Ishikawa (cell line): ENCODE measurements at regions not wholly inside any gene's neighbourhood (a gene's known extent, or its start where the extent isn't known, plus 50 kb on each side); places are given as distances from the start of the nearest gene placed in this dataset.

Source experiments
- CEBPB ChIP-seq: IDR thresholded peaks from 2 replicates; pipeline ENCODE4 v1.6.1; 2012
- CREB1 ChIP-seq: IDR thresholded peaks from 2 replicates; pipeline ENCODE4 v1.6.1; 2012; ENCODE audit warnings: low read depth
- EGR1 ChIP-seq: IDR thresholded peaks from 2 replicates; pipeline ENCODE4 v1.6.1; 2012
- EP300 ChIP-seq: IDR thresholded peaks from 2 replicates; pipeline ENCODE4 v1.6.1; 2012; ENCODE audit warnings: borderline replicate concordance
- FOXM1 ChIP-seq: IDR thresholded peaks from 2 replicates; pipeline ENCODE4 v1.6.1; 2012; ENCODE audit warnings: low read depth, borderline replicate concordance
- MAX ChIP-seq: IDR thresholded peaks from 2 replicates; pipeline ENCODE4 v1.6.1; 2012
- NFIC ChIP-seq: IDR thresholded peaks from 2 replicates; pipeline ENCODE4 v1.6.1; 2012
- RAD21 ChIP-seq: IDR thresholded peaks from 2 replicates; pipeline ENCODE4 v1.6.1; 2012; ENCODE audit warnings: low read depth
- REST ChIP-seq: IDR thresholded peaks from 2 replicates; pipeline ENCODE4 v1.6.1; 2012; ENCODE audit warnings: low read depth, mild to moderate bottlenecking
- TAF1 ChIP-seq: IDR thresholded peaks from 2 replicates; pipeline ENCODE4 v1.6.1; 2012; ENCODE audit warnings: low read depth, mild to moderate bottlenecking
- TCF12 ChIP-seq: IDR thresholded peaks from 2 replicates; pipeline ENCODE4 v1.6.1; 2012; ENCODE audit warnings: low read depth
- TEAD4 ChIP-seq: IDR thresholded peaks from 2 replicates; pipeline ENCODE4 v1.6.1; 2012
- USF1 ChIP-seq: IDR thresholded peaks from 2 replicates; pipeline ENCODE4 v1.6.1; 2012
- YY1 ChIP-seq: IDR thresholded peaks from 2 replicates; pipeline ENCODE4 v1.6.1; 2012; ENCODE audit warnings: low read depth
- ZBTB7A ChIP-seq: IDR thresholded peaks from 2 replicates; pipeline ENCODE4 v1.6.1; 2012; ENCODE audit warnings: low read depth

- TF ChIP-seq TAF1 (no peak), ZBTB7A (no peak), FOXM1 (no peak), EP300 (no peak), MAX (no peak), TEAD4 (no peak), TCF12 (no peak), RAD21 (no peak), NFIC (no peak), USF1 (no peak), REST (no peak), EGR1 (no peak), CREB1 (no peak)
These were observed 402.9 kb downstream of the TNS1 start for GRCh38 chr2:217599906-217600305.

GRCh38 chr2:217597681-217598080 lies 405.1 kb downstream of the TNS1 start:
- TF ChIP-seq REST (no peak), USF1 (no peak), RAD21 (no peak), YY1 (no peak), ZBTB7A (no peak), TEAD4 (no peak), CREB1 (no peak), EGR1 (no peak), CEBPB (no peak), MAX (no peak), EP300 (no peak), TCF12 (no peak), FOXM1 (no peak), TAF1 (no peak)

GRCh38 chr2:217597145-217597544 lies 405.6 kb downstream of the TNS1 start:
- TF ChIP-seq REST (no peak), ZBTB7A (no peak), EP300 (no peak), TEAD4 (no peak), EGR1 (no peak), RAD21 (no peak), CREB1 (no peak), FOXM1 (no peak), CEBPB (no peak), NFIC (no peak), USF1 (no peak), TAF1 (no peak), TCF12 (no peak), MAX (no peak)

- TF ChIP-seq RAD21: no peak
- no peak for TF ChIP-seq YY1
- no peak for TF ChIP-seq TEAD4
- no peak for TF ChIP-seq EP300
- TF ChIP-seq TCF12: no peak
- no peak for TF ChIP-seq MAX
- no peak for TF ChIP-seq FOXM1
- TF ChIP-seq TAF1: no peak
- TF ChIP-seq NFIC: no peak
- TF ChIP-seq CREB1: no peak
- TF ChIP-seq EGR1: no peak
- no peak for TF ChIP-seq USF1
- no peak for TF ChIP-seq ZBTB7A
- no peak for TF ChIP-seq REST
- no peak for TF ChIP-seq CEBPB
These were observed 409.1 kb downstream of the TNS1 start for GRCh38 chr2:217593732-217594131.
